Erythroblast (primary cell): ENCODE measurements at regions not wholly inside any gene's neighbourhood (a gene's known extent, or its start where the extent isn't known, plus 50 kb on each side); places are given as distances from the start of the nearest gene placed in this dataset.

Experiments used
- GATA1 ChIP-seq: IDR thresholded peaks from 2 replicates; pipeline ENCODE4 v1.6.1; 2011; ENCODE audit warnings: low read depth, mild to moderate bottlenecking, control low read depth, low read length, moderate library complexity
- POLR2A ChIP-seq: IDR thresholded peaks from 2 replicates; pipeline ENCODE4 v1.6.1; 2011; ENCODE audit warnings: mild to moderate bottlenecking, low read length

- TF ChIP-seq POLR2A = no peak
- no peak for TF ChIP-seq GATA1
Observed at GRCh38 chr18:39486268-39486667, 1920.7 kb upstream of the CELF4 start.
